Muscle layer of duodenum (tissue), 2 donors: ENCODE measurements at regions not wholly inside any gene's neighbourhood (a gene's known extent, or its start where the extent isn't known, plus 50 kb on each side); places are given as distances from the start of the nearest gene placed in this dataset.
"Not testable (repeated sequence)": the region's sequence is repeated elsewhere in the genome, so short reads cannot be mapped to it uniquely, and the experiment has no call there.

Experiments used
- H3K27ac ChIP-seq: one replicate; pipeline ENCODE4 v1.7.0; 2013; ENCODE audit warnings: mild to moderate bottlenecking, low read length
- H3K27me3 ChIP-seq: one replicate; pipeline ENCODE4 v1.7.0; 2013; ENCODE audit warnings: low read depth, mild to moderate bottlenecking, control low read depth, low read length
- H3K36me3 ChIP-seq, 2 donors: one replicate each; pipeline ENCODE4 v1.7.0; 2013; ENCODE audit warnings: low read length in 2 of 2, control low read depth in 1 of 2, mild to moderate bottlenecking in 1 of 2; ENCODE audit not compliant: insufficient read depth in 2 of 2, control insufficient read depth in 1 of 2
- H3K4me1 ChIP-seq, 2 donors: one replicate each; pipeline ENCODE4 v1.7.0; 2013; ENCODE audit warnings: low read length in 2 of 2, mild to moderate bottlenecking in 2 of 2, control low read depth in 1 of 2, moderate library complexity in 1 of 2; ENCODE audit not compliant: insufficient read depth in 2 of 2, control insufficient read depth in 1 of 2
- H3K4me3 ChIP-seq, 2 donors: one replicate each; pipeline ENCODE4 v1.7.0; 2013; ENCODE audit warnings: low read length in 2 of 2, low read depth in 1 of 2, mild to moderate bottlenecking in 1 of 2
- H3K9me3 ChIP-seq, 2 donors: one replicate each; pipeline ENCODE4 v1.7.0; 2013; ENCODE audit warnings: low read length in 2 of 2, control low read depth in 1 of 2, mild to moderate bottlenecking in 1 of 2; ENCODE audit not compliant: control insufficient read depth in 1 of 2
- donor health status: healthy.

DNA sequence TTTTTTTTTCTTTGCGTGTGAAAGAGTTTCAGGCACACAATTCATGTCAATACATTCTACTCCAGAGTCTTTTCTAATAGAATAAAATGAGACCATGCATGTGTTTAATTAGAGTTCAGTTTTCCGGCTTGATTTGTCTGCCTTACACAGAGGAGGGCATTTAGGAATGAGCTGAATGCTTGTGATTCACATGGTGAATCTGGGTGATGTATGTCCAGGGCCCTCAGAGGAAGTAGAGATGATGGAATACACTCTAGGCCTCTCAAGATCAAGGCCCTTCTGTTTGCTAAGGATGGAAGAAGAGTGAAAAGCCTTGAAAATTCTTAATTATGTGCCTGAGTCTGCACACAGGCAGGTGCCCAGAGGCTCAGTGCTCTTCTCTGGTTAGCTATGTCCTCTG is 71.0 kb upstream of the CYRIA start:
- Histone ChIP-seq H3K27ac (no peak overlapping the region), H3K36me3 (no peaks in the 10 kb centered on the region), H3K27me3 (no peaks in the 10 kb centered on the region), H3K9me3 (no peaks in the 10 kb centered on the region), H3K4me1 (no peaks in the 10 kb centered on the region), H3K4me3 (no peak overlapping the region)

DNA sequence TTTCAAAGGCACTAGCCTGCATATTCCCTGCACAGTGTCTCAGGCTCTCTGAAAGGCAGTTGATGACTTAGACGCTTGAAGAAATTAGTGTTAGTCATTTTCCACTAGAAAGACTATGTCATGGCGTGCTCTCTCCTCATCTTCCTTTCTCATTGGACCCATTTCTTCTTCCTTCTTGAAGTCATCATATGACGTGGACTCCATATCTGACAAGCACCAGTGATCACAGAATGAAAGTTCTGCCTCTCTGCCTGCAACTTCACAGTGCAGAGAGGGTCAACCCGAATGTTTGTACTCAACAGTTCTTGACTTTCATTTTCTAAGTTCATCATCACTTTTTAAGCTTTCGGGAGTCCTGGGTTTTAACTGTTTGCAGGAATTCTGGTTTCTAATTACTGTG is 63.7 kb upstream of the CYRIA start:
- Histone ChIP-seq H3K27ac (no peak overlapping the region), H3K27me3 (no peaks in the 10 kb centered on the region), H3K4me1 (no peaks in the 10 kb centered on the region), H3K4me3 (no peak overlapping the region), H3K9me3 (no peaks in the 10 kb centered on the region), H3K36me3 (no peaks in the 10 kb centered on the region)

- Histone ChIP-seq H3K4me1 (no peaks in the 10 kb centered on the region), H3K9me3 (no peaks in the 10 kb centered on the region), H3K27me3 (no peaks in the 10 kb centered on the region), H3K36me3 (no peaks in the 10 kb centered on the region), H3K4me3 (no peak overlapping the region), H3K27ac (no peak overlapping the region)
These were observed 62.9 kb upstream of the CYRIA start for GRCh38 chr2:16728351-16729136.

GRCh38 chr2:16727849-16728248 is 62.2 kb upstream of the CYRIA start:
- not testable (repeated sequence) for H3K27ac ChIP-seq, H3K4me3 ChIP-seq, H3K9me3 ChIP-seq, H3K27me3 ChIP-seq, H3K36me3 ChIP-seq, H3K4me1 ChIP-seq

GRCh38 chr2:16727256-16727655 is 61.6 kb upstream of the CYRIA start:
- H3K4me1 ChIP-seq: no peaks in the 10 kb centered on the region
- no peak overlapping the region for H3K27ac ChIP-seq
- no peaks in the 10 kb centered on the region for H3K36me3 ChIP-seq
- H3K27me3 ChIP-seq: no peaks in the 10 kb centered on the region
- H3K4me3 ChIP-seq: no peak overlapping the region
- no peaks in the 10 kb centered on the region for H3K9me3 ChIP-seq

DNA sequence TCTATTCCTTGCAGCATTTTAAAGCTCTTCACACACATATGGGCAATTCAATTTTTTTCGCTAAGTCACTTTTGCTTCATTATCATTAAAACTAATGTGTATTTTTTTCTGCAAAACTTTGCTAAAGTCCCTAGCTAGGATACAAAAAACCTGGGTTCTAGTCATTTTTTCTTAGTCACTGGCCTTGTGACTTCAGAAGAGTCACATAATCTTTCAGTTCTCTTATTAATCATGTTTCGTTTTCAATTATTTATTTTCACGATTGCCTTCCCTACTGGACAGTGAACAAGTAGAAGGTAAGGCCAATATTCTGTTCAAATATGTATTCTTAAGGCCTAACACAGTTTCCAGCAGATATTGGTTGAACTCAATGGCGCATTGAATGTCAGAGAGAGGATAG is 60.9 kb upstream of the CYRIA start:
- no peaks in the 10 kb centered on the region for H3K9me3 ChIP-seq
- H3K27ac ChIP-seq: no peak overlapping the region
- no peaks in the 10 kb centered on the region for H3K36me3 ChIP-seq
- H3K4me1 ChIP-seq: no peaks in the 10 kb centered on the region
- no peaks in the 10 kb centered on the region for H3K27me3 ChIP-seq
- H3K4me3 ChIP-seq: no peak overlapping the region

- no peaks in the 10 kb centered on the region for H3K36me3 ChIP-seq
- H3K27me3 ChIP-seq: no peaks in the 10 kb centered on the region
- no peaks in the 10 kb centered on the region for H3K9me3 ChIP-seq
- no peaks in the 10 kb centered on the region for H3K4me1 ChIP-seq
- no peak overlapping the region for H3K27ac ChIP-seq
- no peak overlapping the region for H3K4me3 ChIP-seq
These were observed 60.5 kb upstream of the CYRIA start for GRCh38 chr2:16726147-16726546.

- no peak overlapping the region for H3K4me3 ChIP-seq
- H3K27ac ChIP-seq: no peak overlapping the region
- H3K27me3 ChIP-seq: no peaks in the 10 kb centered on the region
- H3K36me3 ChIP-seq: no peaks in the 10 kb centered on the region
- H3K9me3 ChIP-seq: no peaks in the 10 kb centered on the region
- H3K4me1 ChIP-seq: no peaks in the 10 kb centered on the region
These were observed 59.9 kb upstream of the CYRIA start for GRCh38 chr2:16725549-16725948.

DNA sequence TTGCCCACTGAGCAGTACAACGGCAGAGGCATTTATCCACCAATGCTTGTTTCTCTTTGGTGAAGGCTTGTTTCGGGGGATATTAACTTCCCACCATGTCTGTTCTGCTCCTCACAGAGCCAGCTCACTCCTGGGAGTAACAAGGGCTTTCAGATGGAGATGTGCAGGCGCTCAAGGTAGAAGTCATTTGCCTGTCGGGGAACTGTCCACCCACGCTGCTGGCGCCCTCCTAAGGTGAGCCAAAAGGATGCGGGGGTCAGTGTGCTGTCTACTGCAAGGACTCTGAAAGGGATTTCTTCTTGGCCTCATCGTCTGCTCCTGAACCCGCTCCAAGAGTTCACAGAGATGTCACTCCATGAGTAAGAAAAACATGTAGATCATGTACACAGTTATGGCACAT is 57.0 kb upstream of the CYRIA start:
- H3K27me3 ChIP-seq: no peaks in the 10 kb centered on the region
- H3K9me3 ChIP-seq: no peaks in the 10 kb centered on the region
- no peaks in the 10 kb centered on the region for H3K36me3 ChIP-seq
- H3K27ac ChIP-seq: no peak overlapping the region
- peaks cover 0 to 3% of the 10 kb centered on the region in 2 donors for H3K4me1 ChIP-seq
- no peak overlapping the region for H3K4me3 ChIP-seq

DNA sequence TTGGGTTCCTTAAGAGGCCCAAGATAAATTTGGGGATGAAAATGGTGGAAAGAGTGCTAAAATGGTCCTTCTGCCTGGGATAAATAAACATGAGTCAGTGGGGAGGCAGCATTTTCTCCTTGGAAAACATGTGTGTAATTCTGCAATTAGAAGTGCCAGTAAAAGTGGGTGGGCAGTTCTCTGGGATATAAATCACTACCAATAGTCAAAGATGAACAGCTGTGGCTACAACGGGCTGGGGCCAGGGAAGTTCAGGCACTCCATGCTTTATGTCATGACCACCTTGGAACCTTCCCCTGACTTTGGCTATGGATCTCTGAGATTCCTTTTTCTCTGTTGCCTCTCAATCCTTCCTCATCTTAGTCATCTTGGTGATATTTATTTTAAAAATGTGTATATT is 56.5 kb upstream of the CYRIA start:
- no peaks in the 10 kb centered on the region for H3K36me3 ChIP-seq
- no peaks in the 10 kb centered on the region for H3K27me3 ChIP-seq
- no peaks in the 10 kb centered on the region for H3K9me3 ChIP-seq
- no peak overlapping the region for H3K4me3 ChIP-seq
- no peak overlapping the region for H3K27ac ChIP-seq
- H3K4me1 ChIP-seq: peaks cover 0 to 3% of the 10 kb centered on the region in 2 donors

- not testable (repeated sequence) for H3K27ac ChIP-seq, H3K27me3 ChIP-seq, H3K4me1 ChIP-seq, H3K36me3 ChIP-seq, H3K4me3 ChIP-seq, H3K9me3 ChIP-seq
These were observed 55.9 kb upstream of the CYRIA start for GRCh38 chr2:16721529-16721928.

DNA sequence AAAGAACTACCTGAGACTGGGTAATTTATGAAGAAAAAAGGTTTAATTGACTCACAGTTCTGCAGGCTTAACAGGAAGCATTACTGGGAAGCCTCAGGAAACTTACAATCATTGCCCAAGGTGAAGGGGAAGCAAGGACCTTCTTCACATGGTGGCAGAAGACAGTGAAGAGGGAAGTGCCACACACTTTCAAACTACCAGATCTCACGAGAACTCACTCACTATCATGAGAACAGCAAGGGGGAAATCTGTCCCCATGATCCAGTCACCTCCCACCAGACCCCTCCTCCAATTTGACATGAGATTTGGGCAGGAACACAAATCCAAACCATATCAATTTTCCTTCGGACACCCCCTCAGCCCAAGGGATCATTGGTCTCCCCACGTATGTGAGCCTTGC is 55.1 kb upstream of the CYRIA start:
- H3K4me3 ChIP-seq, H3K9me3 ChIP-seq, H3K27ac ChIP-seq, H3K36me3 ChIP-seq, H3K27me3 ChIP-seq, H3K4me1 ChIP-seq: not testable (repeated sequence)
